GM23248 (cell line): ENCODE measurements at regions not wholly inside any gene's neighbourhood (a gene's known extent, or its start where the extent isn't known, plus 50 kb on each side); places are given as distances from the start of the nearest gene placed in this dataset.

Experiments
- EZH2 ChIP-seq: fragments of 200-600 bp; sonication (generic); IDR thresholded peaks from 2 replicates; pipeline ENCODE4 v1.6.1; 2018; ENCODE audit warnings: antibody characterized with exemption, mild to moderate bottlenecking; ENCODE audit not compliant: insufficient read depth, poor library complexity, severe bottlenecking
- EZH2phosphoT487 ChIP-seq: fragments of 200-600 bp; sonication (generic); IDR thresholded peaks from 2 replicates; pipeline ENCODE4 v1.6.1; 2018; ENCODE audit warnings: antibody characterized with exemption, moderate library complexity, mild to moderate bottlenecking, low read depth; ENCODE audit not compliant: insufficient read depth

DNA sequence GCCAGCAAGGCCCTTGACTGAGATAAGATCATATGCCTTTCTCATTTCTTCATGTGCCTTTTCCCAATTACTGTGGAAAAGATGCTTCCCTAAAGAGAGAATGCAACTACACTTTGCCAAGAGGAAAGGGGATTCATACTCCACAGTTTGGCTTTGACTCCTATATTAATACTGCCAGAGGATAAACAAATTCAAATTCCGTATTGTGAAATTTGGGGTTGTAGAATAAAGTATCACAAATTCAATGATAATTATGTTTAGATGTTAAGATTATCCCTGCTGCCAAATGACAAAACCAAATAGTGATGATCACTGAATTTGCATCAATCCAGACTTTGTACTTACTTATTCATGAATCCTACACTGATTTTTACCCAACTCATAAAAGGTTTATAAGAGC, 88.5 kb upstream of the MNS1 start:
- TF ChIP-seq EZH2 (no peak), EZH2phosphoT487 (no peak)
